ENCODE measurements at regions not wholly inside any gene's neighbourhood (a gene's known extent, or its start where the extent isn't known, plus 50 kb on each side); places are given as distances from the start of the nearest gene placed in this dataset.

GRCh38 chr2:41806286-41806685 lies 241.5 kb upstream of the PKDCC start:
- H3K36me3 ChIP-seq (ENCODE audit: control insufficient read depth, insufficient read depth, low read length) = no peaks in the 10 kb centered on the region
- no peak overlapping the region for H3K4me3 ChIP-seq (ENCODE audit: low read length)
- H3K4me1 ChIP-seq (ENCODE audit: control insufficient read depth, insufficient read depth, low read length) = no peaks in the 10 kb centered on the region
- H3K27me3 ChIP-seq (ENCODE audit: control insufficient read depth, insufficient read depth, low read length) = no peaks in the 10 kb centered on the region
- no peak overlapping the region for H3K27ac ChIP-seq (ENCODE audit: low read depth, low read length)
- no peak overlapping the region for H3K9ac ChIP-seq (ENCODE audit: low read length)

DNA sequence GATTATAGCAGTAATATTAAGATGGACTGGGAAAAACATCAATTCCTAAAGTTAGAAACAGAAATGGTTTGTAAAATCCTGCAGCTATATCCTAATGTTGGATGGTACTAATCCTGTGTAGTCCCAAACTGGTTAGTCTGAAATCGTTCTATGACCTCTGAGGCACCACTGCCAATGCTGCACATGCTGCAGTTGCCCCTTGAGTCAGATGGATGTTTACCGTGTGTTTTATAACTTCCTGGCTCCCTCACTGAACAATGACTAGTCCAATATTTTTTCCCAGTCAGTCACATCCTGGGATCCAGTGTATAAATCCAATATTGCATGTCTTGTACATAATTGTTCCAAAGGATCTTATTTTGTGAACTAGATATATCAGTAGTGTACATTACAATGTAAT lies 226.7 kb upstream of the PKDCC start:
- Histone ChIP-seq H3K4me1 (ENCODE audit: control insufficient read depth, insufficient read depth, low read length) (no peaks in the 10 kb centered on the region), H3K9ac (ENCODE audit: low read length) (no peak overlapping the region), H3K36me3 (ENCODE audit: control insufficient read depth, insufficient read depth, low read length) (no peaks in the 10 kb centered on the region), H3K27ac (ENCODE audit: low read depth, low read length) (no peak overlapping the region), H3K27me3 (ENCODE audit: control insufficient read depth, insufficient read depth, low read length) (no peaks in the 10 kb centered on the region), H3K4me3 (ENCODE audit: low read length) (no peak overlapping the region)

DNA sequence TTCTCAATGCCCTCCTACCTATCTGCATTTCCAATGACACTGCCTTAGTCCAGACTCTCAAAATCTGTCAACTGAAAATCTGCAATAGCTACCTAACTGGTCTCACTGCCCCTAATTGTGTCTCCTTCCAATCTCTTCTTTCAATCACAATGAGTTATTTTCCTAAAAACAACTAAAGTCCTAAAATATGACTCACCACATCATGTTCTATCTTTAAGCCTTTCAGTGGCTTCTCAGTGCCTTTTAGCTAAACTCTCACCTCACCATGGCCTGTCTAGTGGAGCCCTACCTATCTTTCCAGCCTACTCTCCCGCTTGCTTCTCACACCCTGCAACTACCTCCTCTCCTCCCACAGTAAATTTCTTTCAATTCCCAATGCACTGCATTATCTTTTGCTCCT lies 220.9 kb upstream of the PKDCC start:
- no peaks in the 10 kb centered on the region for H3K4me1 ChIP-seq (ENCODE audit: control insufficient read depth, insufficient read depth, low read length)
- no peak overlapping the region for H3K9ac ChIP-seq (ENCODE audit: low read length)
- no peak overlapping the region for H3K27ac ChIP-seq (ENCODE audit: low read depth, low read length)
- no peak overlapping the region for H3K4me3 ChIP-seq (ENCODE audit: low read length)
- H3K27me3 ChIP-seq (ENCODE audit: control insufficient read depth, insufficient read depth, low read length) = no peaks in the 10 kb centered on the region
- no peaks in the 10 kb centered on the region for H3K36me3 ChIP-seq (ENCODE audit: control insufficient read depth, insufficient read depth, low read length)

GRCh38 chr2:41827354-41827971 lies 220.4 kb upstream of the PKDCC start:
- no peak overlapping the region for H3K27ac ChIP-seq (ENCODE audit: low read depth, low read length)
- H3K27me3 ChIP-seq (ENCODE audit: control insufficient read depth, insufficient read depth, low read length) = no peaks in the 10 kb centered on the region
- no peaks in the 10 kb centered on the region for H3K36me3 ChIP-seq (ENCODE audit: control insufficient read depth, insufficient read depth, low read length)
- H3K4me1 ChIP-seq (ENCODE audit: control insufficient read depth, insufficient read depth, low read length) = no peaks in the 10 kb centered on the region
- H3K4me3 ChIP-seq (ENCODE audit: low read length) = no peak overlapping the region
- H3K9ac ChIP-seq (ENCODE audit: low read length) = no peak overlapping the region

DNA sequence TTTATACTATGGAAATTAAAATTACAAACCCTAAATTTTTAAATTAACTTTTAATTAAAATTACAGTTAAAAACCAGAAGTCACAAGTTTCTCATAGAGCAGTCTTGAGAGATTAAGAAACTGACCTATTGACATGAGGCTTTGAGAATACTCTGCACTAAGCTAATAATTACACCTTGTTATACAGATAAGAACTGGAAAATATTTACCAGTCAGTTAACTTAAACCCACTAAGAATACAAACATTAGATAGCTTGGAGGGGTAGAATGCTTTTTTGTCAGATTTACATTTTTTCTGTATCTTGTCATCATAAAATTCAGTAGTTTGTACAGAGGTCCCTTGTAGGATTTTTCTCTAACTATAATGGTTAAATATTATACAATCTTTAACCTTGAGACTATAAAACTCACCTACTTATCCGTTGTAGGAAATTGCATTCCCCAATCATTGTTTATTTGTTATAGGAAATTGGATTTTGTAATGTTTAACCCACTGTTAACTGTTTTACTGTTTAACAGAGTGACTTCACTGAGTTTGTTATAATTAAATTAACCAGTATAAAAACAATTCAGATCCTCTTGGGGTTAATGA lies 219.7 kb upstream of the PKDCC start:
- no peak overlapping the region for H3K9ac ChIP-seq (ENCODE audit: low read length)
- no peak overlapping the region for H3K27ac ChIP-seq (ENCODE audit: low read depth, low read length)
- no peaks in the 10 kb centered on the region for H3K4me1 ChIP-seq (ENCODE audit: control insufficient read depth, insufficient read depth, low read length)
- H3K36me3 ChIP-seq (ENCODE audit: control insufficient read depth, insufficient read depth, low read length) = no peaks in the 10 kb centered on the region
- no peaks in the 10 kb centered on the region for H3K27me3 ChIP-seq (ENCODE audit: control insufficient read depth, insufficient read depth, low read length)
- no peak overlapping the region for H3K4me3 ChIP-seq (ENCODE audit: low read length)

DNA sequence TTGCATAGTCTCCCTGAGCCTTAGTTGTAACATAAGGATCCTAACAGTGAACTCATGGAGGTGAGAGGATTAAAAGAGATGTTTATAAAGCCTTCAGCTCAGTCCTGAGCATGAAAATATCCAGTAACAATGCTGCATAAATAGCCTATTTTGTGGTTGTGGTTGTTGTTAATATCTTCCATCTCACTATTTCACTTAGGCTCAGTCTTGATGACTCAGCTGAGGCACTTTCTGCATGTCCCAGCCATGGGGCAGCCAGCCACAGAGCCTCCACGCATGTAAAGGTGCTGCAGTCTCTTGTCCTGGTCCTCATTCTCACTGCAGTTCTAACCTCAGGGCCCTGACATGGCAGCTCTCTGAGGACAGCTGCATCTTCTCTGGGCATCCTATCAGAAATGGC lies 218.8 kb upstream of the PKDCC start:
- H3K9ac ChIP-seq (ENCODE audit: low read length) = no peak overlapping the region
- H3K27me3 ChIP-seq (ENCODE audit: control insufficient read depth, insufficient read depth, low read length) = no peaks in the 10 kb centered on the region
- H3K27ac ChIP-seq (ENCODE audit: low read depth, low read length) = no peak overlapping the region
- no peak overlapping the region for H3K4me3 ChIP-seq (ENCODE audit: low read length)
- no peaks in the 10 kb centered on the region for H3K36me3 ChIP-seq (ENCODE audit: control insufficient read depth, insufficient read depth, low read length)
- no peaks in the 10 kb centered on the region for H3K4me1 ChIP-seq (ENCODE audit: control insufficient read depth, insufficient read depth, low read length)

DNA sequence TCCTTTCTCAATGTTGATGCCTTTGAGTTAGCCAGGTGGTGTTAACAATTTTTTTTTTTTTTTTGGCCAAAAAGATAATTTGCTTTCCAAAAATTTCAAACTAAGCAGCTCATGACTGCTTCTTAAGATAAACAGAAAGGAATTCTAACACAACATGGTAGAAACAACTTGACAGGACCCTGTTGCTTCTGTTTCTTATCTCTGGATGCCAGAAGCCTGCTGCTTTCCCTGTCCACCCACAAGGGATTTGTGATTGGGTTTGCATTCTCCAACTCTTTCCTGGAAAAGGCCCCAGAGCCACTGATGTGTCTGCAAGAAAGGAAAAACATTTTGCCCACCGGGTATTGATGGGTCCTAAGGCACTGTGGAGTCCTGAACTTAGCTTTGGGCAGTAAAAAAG lies 217.2 kb upstream of the PKDCC start:
- H3K27ac ChIP-seq (ENCODE audit: low read depth, low read length) = no peak overlapping the region
- H3K4me1 ChIP-seq (ENCODE audit: control insufficient read depth, insufficient read depth, low read length) = no peaks in the 10 kb centered on the region
- H3K4me3 ChIP-seq (ENCODE audit: low read length) = no peak overlapping the region
- no peaks in the 10 kb centered on the region for H3K36me3 ChIP-seq (ENCODE audit: control insufficient read depth, insufficient read depth, low read length)
- H3K9ac ChIP-seq (ENCODE audit: low read length) = no peak overlapping the region
- no peaks in the 10 kb centered on the region for H3K27me3 ChIP-seq (ENCODE audit: control insufficient read depth, insufficient read depth, low read length)

- Histone ChIP-seq H3K9ac (ENCODE audit: low read length) (no peak overlapping the region), H3K4me1 (ENCODE audit: control insufficient read depth, insufficient read depth, low read length) (no peaks in the 10 kb centered on the region), H3K4me3 (ENCODE audit: low read length) (no peak overlapping the region), H3K27ac (ENCODE audit: low read depth, low read length) (no peak overlapping the region), H3K27me3 (ENCODE audit: control insufficient read depth, insufficient read depth, low read length) (no peaks in the 10 kb centered on the region), H3K36me3 (ENCODE audit: control insufficient read depth, insufficient read depth, low read length) (no peaks in the 10 kb centered on the region)
Measured at GRCh38 chr2:41832218-41832617, 215.6 kb upstream of the PKDCC start.

- Histone ChIP-seq H3K4me3 (ENCODE audit: low read length) (no peak overlapping the region), H3K27me3 (ENCODE audit: control insufficient read depth, insufficient read depth, low read length) (no peaks in the 10 kb centered on the region)
Measured at GRCh38 chr2:41835401-41835800, 212.4 kb upstream of the PKDCC start.

GRCh38 chr2:41836948-41837347 lies 210.9 kb upstream of the PKDCC start:
- no peak overlapping the region for H3K9ac ChIP-seq (ENCODE audit: low read length)
- no peak overlapping the region for H3K4me3 ChIP-seq (ENCODE audit: low read length)
- no peak overlapping the region for H3K27ac ChIP-seq (ENCODE audit: low read depth, low read length)
- no peaks in the 10 kb centered on the region for H3K27me3 ChIP-seq (ENCODE audit: control insufficient read depth, insufficient read depth, low read length)
- peaks cover 5% of the 10 kb centered on the region for H3K4me1 ChIP-seq (ENCODE audit: control insufficient read depth, insufficient read depth, low read length)
- H3K36me3 ChIP-seq (ENCODE audit: control insufficient read depth, insufficient read depth, low read length) = no peaks in the 10 kb centered on the region

More at GRCh38 chr2:41835401-41835800, 212.4 kb upstream of the PKDCC start:
- H3K36me3 ChIP-seq (ENCODE audit: control insufficient read depth, insufficient read depth, low read length) = no peaks in the 10 kb centered on the region
- H3K9ac ChIP-seq (ENCODE audit: low read length) = no peak overlapping the region
- H3K4me1 ChIP-seq (ENCODE audit: control insufficient read depth, insufficient read depth, low read length) = no peaks in the 10 kb centered on the region
- no peak overlapping the region for H3K27ac ChIP-seq (ENCODE audit: low read depth, low read length)

DNA sequence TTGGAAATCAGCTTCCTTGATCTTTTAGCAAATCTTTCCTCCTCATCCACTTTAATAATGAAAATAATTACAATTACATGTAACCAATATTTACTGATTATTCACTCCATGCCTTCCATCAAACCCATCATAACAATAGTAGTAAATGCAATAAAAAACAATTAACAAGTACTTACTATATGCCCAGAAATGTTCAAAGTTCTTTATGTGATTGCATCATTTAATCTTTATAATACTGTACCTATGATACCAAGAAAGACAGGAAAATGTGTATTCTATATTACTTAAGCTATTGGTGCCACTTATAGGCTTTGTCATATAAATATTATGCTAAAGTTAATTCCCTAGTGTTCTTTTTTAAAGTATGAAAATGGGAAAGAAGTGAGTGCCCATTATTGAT lies 210.2 kb upstream of the PKDCC start:
- Histone ChIP-seq H3K27me3 (ENCODE audit: control insufficient read depth, insufficient read depth, low read length) (no peaks in the 10 kb centered on the region), H3K36me3 (ENCODE audit: control insufficient read depth, insufficient read depth, low read length) (no peaks in the 10 kb centered on the region), H3K9ac (ENCODE audit: low read length) (no peak overlapping the region), H3K4me1 (ENCODE audit: control insufficient read depth, insufficient read depth, low read length) (peaks cover 5% of the 10 kb centered on the region), H3K27ac (ENCODE audit: low read depth, low read length) (no peak overlapping the region), H3K4me3 (ENCODE audit: low read length) (no peak overlapping the region)

DNA sequence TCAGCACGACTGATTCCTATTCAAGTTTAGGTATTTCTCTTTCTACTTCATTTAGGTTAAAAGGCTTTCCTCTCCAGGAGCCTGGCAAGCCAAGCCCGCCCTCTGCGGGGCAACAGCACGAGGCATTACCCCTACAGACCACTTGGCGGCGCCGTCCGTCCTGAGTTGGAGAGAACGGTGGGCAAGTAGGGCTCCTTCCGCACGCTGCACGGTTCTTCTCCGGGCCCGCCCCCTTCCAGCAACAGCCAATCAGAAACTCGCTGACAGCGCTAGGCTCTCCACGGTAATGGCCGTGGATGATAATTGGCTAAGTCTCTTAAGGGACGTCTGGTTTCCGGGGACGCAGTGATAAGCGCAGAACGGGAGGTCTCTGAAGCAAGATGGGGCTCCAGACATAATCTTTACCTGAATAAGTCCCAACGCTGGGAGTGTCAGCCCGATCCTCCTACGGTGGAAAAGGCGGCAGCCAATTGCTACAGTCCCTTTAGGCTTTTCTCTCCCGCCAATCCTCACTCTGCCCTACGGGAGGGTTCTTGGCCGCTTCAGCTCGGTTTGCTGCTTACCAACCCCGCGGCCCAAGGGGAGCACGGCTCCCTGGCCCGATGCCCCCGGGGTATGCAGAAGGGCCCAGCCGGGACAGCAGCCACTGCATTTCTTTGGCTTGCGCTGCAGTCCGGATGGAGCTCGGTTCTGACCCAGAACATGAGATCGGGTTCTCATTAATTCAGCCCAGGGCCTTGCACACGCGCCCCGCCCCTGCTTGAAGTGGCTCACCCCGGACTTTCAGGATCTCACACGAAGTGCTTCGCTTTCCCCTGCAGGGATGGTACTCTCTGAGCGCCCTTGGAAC lies 206.9 kb upstream of the PKDCC start:
- H3K9ac ChIP-seq (ENCODE audit: low read length) = peak overlapping the region; percentile 84
- peak overlapping the region; percentile 96 for H3K4me3 ChIP-seq (ENCODE audit: low read length)
- H3K27me3 ChIP-seq (ENCODE audit: control insufficient read depth, insufficient read depth, low read length) = no peaks in the 10 kb centered on the region
- peaks cover 5% of the 10 kb centered on the region for H3K4me1 ChIP-seq (ENCODE audit: control insufficient read depth, insufficient read depth, low read length)
- H3K27ac ChIP-seq (ENCODE audit: low read depth, low read length) = peak overlapping the region; percentile 84
- H3K36me3 ChIP-seq (ENCODE audit: control insufficient read depth, insufficient read depth, low read length) = no peaks in the 10 kb centered on the region

Measured in rectal smooth muscle tissue (tissue), 1 donor.